Transverse colon (tissue), 4 donors: ENCODE measurements at regions not wholly inside any gene's neighbourhood (a gene's known extent, or its start where the extent isn't known, plus 50 kb on each side); places are given as distances from the start of the nearest gene placed in this dataset.

ENCODE experiments used
- EP300 ChIP-seq: sonication (generic); formaldehyde crosslinking; IDR thresholded peaks from one replicate; pipeline ENCODE4 v1.6.1; 2017; ENCODE audit warnings: antibody characterized with exemption, low read depth
- POLR2A ChIP-seq: fragments of 450-650 bp; IDR thresholded peaks from one replicate; pipeline ENCODE4 v1.6.1; 2016; ENCODE audit warnings: antibody characterized with exemption, mild to moderate bottlenecking, moderate library complexity
- POLR2AphosphoS5 ChIP-seq, 3 donors: sonication (generic); formaldehyde crosslinking; IDR thresholded peaks; one replicate each; pipeline ENCODE4 v1.6.1; 2016; ENCODE audit warnings: antibody characterized with exemption in 3 of 3
- TF ChIP-seq, protein P1 (sequence below), 5 experiments: fragments of 200-600 bp in 3 of 5; fragments of 450-650 bp in 2 of 5; sonication (generic) in 3 of 5; IDR thresholded peaks; 1 replicate in 2 of 5; 2 replicates in 3 of 5; pipeline ENCODE4 v1.5.1; 2016 to 2017; ENCODE audit warnings: antibody characterized with exemption in 5 of 5, inconsistent platforms in 3 of 5, mild to moderate bottlenecking in 2 of 5, moderate library complexity in 1 of 5

DNA sequence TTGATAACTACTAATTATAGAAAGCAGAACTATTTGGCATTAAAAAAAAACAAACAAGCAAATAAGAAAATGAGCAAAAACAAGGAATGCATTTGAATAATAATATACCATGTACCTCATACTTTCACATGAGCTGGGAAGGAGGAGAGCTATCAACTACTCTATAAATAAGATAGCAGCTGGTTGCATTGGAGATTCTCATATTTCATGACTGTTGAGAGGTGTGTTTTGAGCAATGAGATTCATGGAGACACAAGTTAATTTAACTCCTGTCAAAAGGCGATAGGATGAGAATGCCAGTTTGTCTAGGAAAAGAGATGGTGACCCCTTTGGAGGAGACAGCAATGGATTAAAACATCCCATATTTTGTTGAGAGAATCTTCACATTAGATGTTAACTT, 348.8 kb upstream of the SPTLC3 start:
- no peak for TF ChIP-seq EP300
- TF ChIP-seq, protein P1, sequence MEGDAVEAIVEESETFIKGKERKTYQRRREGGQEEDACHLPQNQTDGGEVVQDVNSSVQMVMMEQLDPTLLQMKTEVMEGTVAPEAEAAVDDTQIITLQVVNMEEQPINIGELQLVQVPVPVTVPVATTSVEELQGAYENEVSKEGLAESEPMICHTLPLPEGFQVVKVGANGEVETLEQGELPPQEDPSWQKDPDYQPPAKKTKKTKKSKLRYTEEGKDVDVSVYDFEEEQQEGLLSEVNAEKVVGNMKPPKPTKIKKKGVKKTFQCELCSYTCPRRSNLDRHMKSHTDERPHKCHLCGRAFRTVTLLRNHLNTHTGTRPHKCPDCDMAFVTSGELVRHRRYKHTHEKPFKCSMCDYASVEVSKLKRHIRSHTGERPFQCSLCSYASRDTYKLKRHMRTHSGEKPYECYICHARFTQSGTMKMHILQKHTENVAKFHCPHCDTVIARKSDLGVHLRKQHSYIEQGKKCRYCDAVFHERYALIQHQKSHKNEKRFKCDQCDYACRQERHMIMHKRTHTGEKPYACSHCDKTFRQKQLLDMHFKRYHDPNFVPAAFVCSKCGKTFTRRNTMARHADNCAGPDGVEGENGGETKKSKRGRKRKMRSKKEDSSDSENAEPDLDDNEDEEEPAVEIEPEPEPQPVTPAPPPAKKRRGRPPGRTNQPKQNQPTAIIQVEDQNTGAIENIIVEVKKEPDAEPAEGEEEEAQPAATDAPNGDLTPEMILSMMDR (IDR thresholded peaks at IDR 0.05) = no peak
- TF ChIP-seq POLR2AphosphoS5 (IDR thresholded peaks at IDR 0.05) = no peak
- no peak for TF ChIP-seq POLR2A
